ENCODE measurements at regions not wholly inside any gene's neighbourhood (a gene's known extent, or its start where the extent isn't known, plus 50 kb on each side); places are given as distances from the start of the nearest gene placed in this dataset.

- TF ChIP-seq CTCF (conservative IDR thresholded peaks at IDR 0.05; ENCODE audit: low read depth, low read length): no peak
- no peak for TF ChIP-seq EZH2 (IDR thresholded peaks at IDR 0.05; ENCODE audit: low read length, unreplicated experiment)
These were observed 67.4 kb upstream of the STXBP6 start for GRCh38 chr14:25117342-25117741.

All from PC-3 (cell line).